ENCODE measurements at regions not wholly inside any gene's neighbourhood (a gene's known extent, or its start where the extent isn't known, plus 50 kb on each side); places are given as distances from the start of the nearest gene placed in this dataset.

GRCh38 chr16:66136841-66137240 lies 229.7 kb upstream of the CDH5 start:
- TF ChIP-seq CTCF (IDR thresholded peaks at IDR 0.05 in 2 of 3, conservative IDR thresholded peaks at IDR 0.05 in 1 of 3; ENCODE audit: borderline replicate concordance in 1 of 3, insufficient read depth in 1 of 3, low read depth in 2 of 3, low read length in 2 of 3) (no peak), RAD21 (IDR thresholded peaks at IDR 0.05; ENCODE audit: low read depth) (no peak), POLR2A (IDR thresholded peaks at IDR 0.05; ENCODE audit: borderline replicate concordance, extremely low read depth, insufficient read depth, insufficient read length) (no peak), FOSL1 (IDR thresholded peaks at IDR 0.05; ENCODE audit: low read depth) (no peak), JUND (IDR thresholded peaks at IDR 0.05) (no peak), ZBTB33 (IDR thresholded peaks at IDR 0.05; ENCODE audit: extremely low read depth, insufficient replicate concordance, low read length) (no peak), CEBPB (IDR thresholded peaks at IDR 0.05; ENCODE audit: low read depth) (no peak), TCF7L2 (IDR thresholded peaks at IDR 0.05; ENCODE audit: borderline replicate concordance, extremely low read depth, insufficient read depth, insufficient read length) (no peak), EZH2 (IDR thresholded peaks at IDR 0.05) (no peak)
